ENCODE measurements at regions not wholly inside any gene's neighbourhood (a gene's known extent, or its start where the extent isn't known, plus 50 kb on each side); places are given as distances from the start of the nearest gene placed in this dataset.

GRCh38 chr11:26150031-26150430 is 181.9 kb upstream of the ANO3 start:
- TF ChIP-seq HOXA7 (CRISPR knock-in tag; IDR thresholded peaks at IDR 0.05) (no peak), TP53 (CRISPR knock-in tag; IDR thresholded peaks at IDR 0.05) (no peak), EHMT2 (IDR thresholded peaks at IDR 0.05; ENCODE audit: low read depth) (no peak), PBX3 (IDR thresholded peaks at IDR 0.05) (no peak), USF2 (IDR thresholded peaks at IDR 0.05) (no peak), EHF (CRISPR knock-in tag; IDR thresholded peaks at IDR 0.05) (no peak), ZC3H11A (IDR thresholded peaks at IDR 0.05) (no peak), REST (IDR thresholded peaks at IDR 0.05) (no peak), MAFK (IDR thresholded peaks at IDR 0.05; ENCODE audit: partially characterized antibody) (no peak), HOXB13 (CRISPR knock-in tag; IDR thresholded peaks at IDR 0.05; ENCODE audit: low read depth) (no peak), GATA3 (IDR thresholded peaks at IDR 0.05; ENCODE audit: borderline replicate concordance) (no peak), MAX (IDR thresholded peaks at IDR 0.05) (no peak), ELK1 (IDR thresholded peaks at IDR 0.05; ENCODE audit: low read depth, low read length) (no peak), RAD21 (conservative IDR thresholded peaks at IDR 0.05 in 1 of 2, IDR thresholded peaks at IDR 0.05 in 1 of 2) (no peak), ZSCAN20 (CRISPR knock-in tag; IDR thresholded peaks at IDR 0.05) (no peak), E2F6 (IDR thresholded peaks at IDR 0.05; ENCODE audit: borderline replicate concordance, low read depth) (no peak)
- no peaks in the 10 kb centered on the region for H3K4me1 ChIP-seq
- no peak overlapping the region for H3K27ac ChIP-seq
- H3K9me3 ChIP-seq = no peaks in the 10 kb centered on the region
- ChIA-PET POLR2A (no interaction called here), CTCF (interaction anchor here (1.2 kb wide), 1 partner anchor 168 kb away, joined by 4 read pairs; no protein-coding TSS in a partner anchor)
- WGBS (ENCODE audit: missing lambda C conversion rate) = 37% methylated on average over 8 of the region's 8 CpGs
- FAIRE-seq (no peak), DNase-seq (ENCODE audit: low read depth in 1 of 2, low spot score in 1 of 2) (no peak), ATAC-seq (no peak)
- H3K4me3 ChIP-seq = no peak overlapping the region
- no peak overlapping the region for H3K4me2 ChIP-seq

GRCh38 chr11:26158251-26158650 is 173.7 kb upstream of the ANO3 start:
- WGBS (ENCODE audit: missing lambda C conversion rate) = 11% methylated on average over 3 of the region's 3 CpGs
- TF ChIP-seq EHMT2 (IDR thresholded peaks at IDR 0.05; ENCODE audit: low read depth) (no peak), CBX2 (IDR thresholded peaks at IDR 0.05; ENCODE audit: borderline replicate concordance, low read depth) (no peak), USF2 (IDR thresholded peaks at IDR 0.05) (no peak), HEYL (CRISPR knock-in tag; IDR thresholded peaks at IDR 0.05) (no peak), E2F6 (IDR thresholded peaks at IDR 0.05; ENCODE audit: borderline replicate concordance, low read depth) (no peak), ZC3H11A (IDR thresholded peaks at IDR 0.05) (no peak)
- ATAC-seq (no peak), DNase-seq (ENCODE audit: low read depth in 1 of 2, low spot score in 1 of 2) (no peak), FAIRE-seq (no peak)
- no peaks in the 10 kb centered on the region for H3K4me1 ChIP-seq
- H3K4me2 ChIP-seq = no peak overlapping the region
- POLR2A ChIA-PET = no interaction called here
- CTCF ChIA-PET = no interaction called here
- no peaks in the 10 kb centered on the region for H3K9me3 ChIP-seq
- H3K27ac ChIP-seq = no peak overlapping the region
- no peak overlapping the region for H3K4me3 ChIP-seq

All from A549 (cell line).